Keratinocyte (primary cell): ENCODE measurements at regions not wholly inside any gene's neighbourhood (a gene's known extent, or its start where the extent isn't known, plus 50 kb on each side); places are given as distances from the start of the nearest gene placed in this dataset.

Experiments used
- CTCF ChIP-seq, 3 experiments: IDR thresholded peaks in 1 of 3; conservative IDR thresholded peaks in 1 of 3; optimal IDR thresholded peaks in 1 of 3; 2 replicates in 2 of 3; 3 replicates in 1 of 3; pipeline versions ENCODE3 to v1.5.1; 2011; ENCODE audit warnings: low read length in 3 of 3, mild to moderate bottlenecking in 3 of 3, moderate library complexity in 2 of 3, control low read depth in 1 of 3, inconsistent platforms in 1 of 3; ENCODE audit not compliant: insufficient read depth in 2 of 3; ENCODE audit errors: extremely low read depth in 1 of 3
- EZH2 ChIP-seq: IDR thresholded peaks from one replicate; pipeline ENCODE4 v1.6.1; 2012; ENCODE audit warnings: inconsistent platforms, mild to moderate bottlenecking, low read length, moderate library complexity

GRCh38 chr10:78800535-78801320 lies 268.0 kb upstream of the ZMIZ1 start:
- TF ChIP-seq EZH2: no peak
- no peak for TF ChIP-seq CTCF (optimal IDR thresholded peaks at IDR 0.05 in 1 of 3, IDR thresholded peaks at IDR 0.05 in 1 of 3, conservative IDR thresholded peaks at IDR 0.05 in 1 of 3; ENCODE audit: extremely low read depth in 1 of 3, insufficient read depth in 2 of 3, low read length in 3 of 3)
